ENCODE measurements at regions not wholly inside any gene's neighbourhood (a gene's known extent, or its start where the extent isn't known, plus 50 kb on each side); places are given as distances from the start of the nearest gene placed in this dataset.
A peak's percentile ranks its signal among the peaks of the same experiment; 100 is the strongest.

- Histone ChIP-seq H3K9me3 (ENCODE audit: control insufficient read depth, low read length) (no peaks in the 10 kb centered on the region), H3K27me3 (ENCODE audit: control insufficient read depth, insufficient read depth, low read length, poor library complexity, severe bottlenecking) (no peaks in the 10 kb centered on the region), H3K36me3 (ENCODE audit: control insufficient read depth, insufficient read depth, low read length) (no peaks in the 10 kb centered on the region), H3K4me3 (ENCODE audit: low read length) (no peak overlapping the region), H3K27ac (ENCODE audit: low read depth, low read length) (no peak overlapping the region), H3K9ac (ENCODE audit: extremely low read depth, low read length, poor library complexity, severe bottlenecking) (no peak overlapping the region), H3K4me1 (ENCODE audit: control insufficient read depth, insufficient read depth, low read length) (peaks cover 2% of the 10 kb centered on the region)
- no peak overlapping the region for H3K27ac Mint-ChIP-seq
- H3K9me3 Mint-ChIP-seq: no peaks in the 10 kb centered on the region
- no peak for TF ChIP-seq CTCF (conservative IDR thresholded peaks at IDR 0.05)
- H3K4me1 Mint-ChIP-seq: peaks cover 29% of the 10 kb centered on the region
- H3K36me3 Mint-ChIP-seq (ENCODE audit: low read depth): no peaks in the 10 kb centered on the region
- 94 to 100% methylated on average over 2 to 8 of the region's 8 CpGs for WGBS, 2 experiments (ENCODE audit: insufficient coverage in 1 of 2, insufficient read length in 1 of 2)
- DNase-seq: peak; percentile 7
- H3K27me3 Mint-ChIP-seq (ENCODE audit: insufficient read depth): no peaks in the 10 kb centered on the region
- no peak overlapping the region for H3K4me3 Mint-ChIP-seq
Observed at GRCh38 chr5:133793756-133794465, 174.5 kb downstream of the C5orf15 start.

GRCh38 chr5:133792655-133793054 is 175.8 kb downstream of the C5orf15 start:
- Histone ChIP-seq H3K4me1 (ENCODE audit: control insufficient read depth, insufficient read depth, low read length) (peaks cover 2% of the 10 kb centered on the region), H3K4me3 (ENCODE audit: low read length) (no peak overlapping the region), H3K27ac (ENCODE audit: low read depth, low read length) (no peak overlapping the region), H3K9me3 (ENCODE audit: control insufficient read depth, low read length) (no peaks in the 10 kb centered on the region), H3K36me3 (ENCODE audit: control insufficient read depth, insufficient read depth, low read length) (no peaks in the 10 kb centered on the region), H3K9ac (ENCODE audit: extremely low read depth, low read length, poor library complexity, severe bottlenecking) (no peak overlapping the region), H3K27me3 (ENCODE audit: control insufficient read depth, insufficient read depth, low read length, poor library complexity, severe bottlenecking) (no peaks in the 10 kb centered on the region)
- no peak overlapping the region for H3K4me3 Mint-ChIP-seq
- H3K27me3 Mint-ChIP-seq (ENCODE audit: insufficient read depth): no peaks in the 10 kb centered on the region
- no peak overlapping the region for H3K27ac Mint-ChIP-seq
- H3K4me1 Mint-ChIP-seq: peaks cover 38% of the 10 kb centered on the region
- no peaks in the 10 kb centered on the region for H3K9me3 Mint-ChIP-seq
- no peaks in the 10 kb centered on the region for H3K36me3 Mint-ChIP-seq (ENCODE audit: low read depth)
- 70 to 86% methylated on average over 2 to 4 of the region's 4 CpGs for WGBS, 2 experiments (ENCODE audit: insufficient coverage in 1 of 2, insufficient read length in 1 of 2)
- peak; percentile 2 for DNase-seq
- no peak for TF ChIP-seq CTCF (conservative IDR thresholded peaks at IDR 0.05)

GRCh38 chr5:133792024-133792423 is 176.4 kb downstream of the C5orf15 start:
- H3K4me1 Mint-ChIP-seq: peaks cover 38% of the 10 kb centered on the region
- no peak for TF ChIP-seq CTCF (conservative IDR thresholded peaks at IDR 0.05)
- DNase-seq: peak; percentile 27
- H3K9ac ChIP-seq (ENCODE audit: extremely low read depth, low read length, poor library complexity, severe bottlenecking): no peak overlapping the region
- no peaks in the 10 kb centered on the region for H3K36me3 Mint-ChIP-seq (ENCODE audit: low read depth)
- no peaks in the 10 kb centered on the region for H3K27me3 Mint-ChIP-seq (ENCODE audit: insufficient read depth)
- H3K4me3 ChIP-seq (ENCODE audit: low read length): no peak overlapping the region
- no peaks in the 10 kb centered on the region for H3K9me3 Mint-ChIP-seq
- H3K36me3 ChIP-seq (ENCODE audit: control insufficient read depth, insufficient read depth, low read length): no peaks in the 10 kb centered on the region
- no peaks in the 10 kb centered on the region for H3K27me3 ChIP-seq (ENCODE audit: control insufficient read depth, insufficient read depth, low read length, poor library complexity, severe bottlenecking)
- no peak overlapping the region for H3K4me3 Mint-ChIP-seq
- H3K27ac ChIP-seq (ENCODE audit: low read depth, low read length): no peak overlapping the region
- H3K4me1 ChIP-seq (ENCODE audit: control insufficient read depth, insufficient read depth, low read length): no peaks in the 10 kb centered on the region
- no peak overlapping the region for H3K27ac Mint-ChIP-seq
- H3K9me3 ChIP-seq (ENCODE audit: control insufficient read depth, low read length): no peaks in the 10 kb centered on the region

All from endodermal cell (in vitro differentiated cells).